Right lobe of liver (tissue), 4 donors: ENCODE measurements at regions not wholly inside any gene's neighbourhood (a gene's known extent, or its start where the extent isn't known, plus 50 kb on each side); places are given as distances from the start of the nearest gene placed in this dataset.

Source experiments
- CTCF ChIP-seq, 4 donors: fragments of 200-600 bp in 3 of 4; fragments of 450-650 bp in 1 of 4; IDR thresholded peaks; one replicate each; pipeline versions ENCODE4 v1.5.1 to v1.8.0; 2016 to 2022; ENCODE audit warnings: antibody characterized with exemption in 4 of 4, mild to moderate bottlenecking in 2 of 4
- POLR2A ChIP-seq: fragments of 450-650 bp; IDR thresholded peaks from one replicate; pipeline ENCODE4 v1.6.1; 2017; ENCODE audit warnings: antibody characterized with exemption, mild to moderate bottlenecking
- donor health status: DM: no; HTN: no; CAD: no.
- donor health status: DM: no; HTN: no; CAD: no.
- donor health status: DM: no; HTN: yes; CAD: no.

- TF ChIP-seq CTCF (IDR thresholded peaks at IDR 0.05) = no peak
- no peak for TF ChIP-seq POLR2A
Observed at GRCh38 chrX:140337263-140337662, 167.6 kb downstream of the SOX3 start.
